AG04449 (cell line): ENCODE measurements at regions not wholly inside any gene's neighbourhood (a gene's known extent, or its start where the extent isn't known, plus 50 kb on each side); places are given as distances from the start of the nearest gene placed in this dataset.

Experiments
- CTCF ChIA-PET: fragments of 350-600 bp; formaldehyde crosslinking; extraction: SDS; loops from one replicate; lab custom pipeline; 2021; ENCODE audit warnings: antibody characterized with exemption; lab: Yijun Ruan, JAX
- POLR2A ChIA-PET: fragments of 400-600, 350-600 bp; formaldehyde crosslinking; extraction: SDS; loops from one replicate; lab custom pipeline; 2020; ENCODE audit warnings: antibody characterized with exemption, inconsistent platforms; lab: Yijun Ruan, JAX
- DNase-seq: peaks from one replicate; pipeline ENCODE4 v3.0.0-alpha.2; 2010; ENCODE audit warnings: low read depth, low spot score
- H3K4me3 ChIP-seq: 2 replicates; pipeline ENCODE4 v1.5.1; 2011; ENCODE audit warnings: low read depth, mild to moderate bottlenecking, control low read depth, low read length
- TF ChIP-seq, protein P1 (sequence below): IDR thresholded peaks from one replicate; pipeline ENCODE4 v1.5.1; 2011; ENCODE audit warnings: mild to moderate bottlenecking, moderate library complexity, low read length, control low read depth, inconsistent platforms; ENCODE audit not compliant: insufficient read depth; ENCODE audit errors: missing control alignments

DNA sequence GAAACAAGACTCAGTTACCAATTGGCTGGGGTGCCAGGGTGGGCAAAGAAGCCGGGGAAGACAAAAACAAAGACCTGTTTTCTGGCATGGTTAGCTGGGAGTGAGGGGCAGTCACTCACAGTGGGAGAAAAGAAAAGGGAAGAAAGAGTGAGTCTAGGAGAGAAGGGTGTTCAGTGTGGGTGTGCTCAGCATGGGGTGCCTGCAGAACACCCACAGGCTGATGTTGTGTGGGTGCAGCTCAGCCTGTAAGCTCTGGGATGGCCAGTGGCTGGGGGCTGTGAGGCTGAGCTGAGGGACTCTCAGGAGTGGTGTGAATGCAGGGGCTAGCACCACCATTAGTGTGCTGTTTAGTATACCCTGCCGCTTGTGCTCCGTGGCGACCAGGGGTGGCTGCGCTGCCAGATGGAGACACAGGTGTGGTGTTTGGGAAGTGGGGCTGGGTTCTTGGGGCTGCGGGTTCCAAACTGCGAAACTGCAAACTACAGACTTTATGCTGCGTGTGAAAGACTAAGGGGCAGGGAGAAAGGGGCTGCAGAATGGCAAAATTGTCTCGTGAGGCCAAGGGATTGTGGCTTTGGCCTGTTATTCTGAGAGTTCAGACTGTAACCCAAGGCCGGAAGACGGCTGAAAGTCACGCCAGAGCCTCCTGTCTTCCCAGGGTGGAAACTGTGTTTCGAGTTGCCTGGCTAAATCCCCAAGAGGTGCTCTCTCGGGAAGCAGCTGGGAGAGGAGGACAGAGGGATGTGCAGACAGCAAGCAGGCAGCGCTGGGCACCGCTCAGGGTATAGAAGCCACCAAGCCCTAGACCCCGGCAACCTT is 156.3 kb downstream of the TTC32 start:
- no peak overlapping the region for H3K4me3 ChIP-seq
- no peak for DNase-seq
- POLR2A ChIA-PET: no interaction called here
- CTCF ChIA-PET: interaction anchor here (2.8 kb wide), 1 partner anchor 376 kb away, joined by 12 read pairs; no protein-coding TSS in a partner anchor
- TF ChIP-seq, protein P1, sequence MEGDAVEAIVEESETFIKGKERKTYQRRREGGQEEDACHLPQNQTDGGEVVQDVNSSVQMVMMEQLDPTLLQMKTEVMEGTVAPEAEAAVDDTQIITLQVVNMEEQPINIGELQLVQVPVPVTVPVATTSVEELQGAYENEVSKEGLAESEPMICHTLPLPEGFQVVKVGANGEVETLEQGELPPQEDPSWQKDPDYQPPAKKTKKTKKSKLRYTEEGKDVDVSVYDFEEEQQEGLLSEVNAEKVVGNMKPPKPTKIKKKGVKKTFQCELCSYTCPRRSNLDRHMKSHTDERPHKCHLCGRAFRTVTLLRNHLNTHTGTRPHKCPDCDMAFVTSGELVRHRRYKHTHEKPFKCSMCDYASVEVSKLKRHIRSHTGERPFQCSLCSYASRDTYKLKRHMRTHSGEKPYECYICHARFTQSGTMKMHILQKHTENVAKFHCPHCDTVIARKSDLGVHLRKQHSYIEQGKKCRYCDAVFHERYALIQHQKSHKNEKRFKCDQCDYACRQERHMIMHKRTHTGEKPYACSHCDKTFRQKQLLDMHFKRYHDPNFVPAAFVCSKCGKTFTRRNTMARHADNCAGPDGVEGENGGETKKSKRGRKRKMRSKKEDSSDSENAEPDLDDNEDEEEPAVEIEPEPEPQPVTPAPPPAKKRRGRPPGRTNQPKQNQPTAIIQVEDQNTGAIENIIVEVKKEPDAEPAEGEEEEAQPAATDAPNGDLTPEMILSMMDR: no peak

DNA sequence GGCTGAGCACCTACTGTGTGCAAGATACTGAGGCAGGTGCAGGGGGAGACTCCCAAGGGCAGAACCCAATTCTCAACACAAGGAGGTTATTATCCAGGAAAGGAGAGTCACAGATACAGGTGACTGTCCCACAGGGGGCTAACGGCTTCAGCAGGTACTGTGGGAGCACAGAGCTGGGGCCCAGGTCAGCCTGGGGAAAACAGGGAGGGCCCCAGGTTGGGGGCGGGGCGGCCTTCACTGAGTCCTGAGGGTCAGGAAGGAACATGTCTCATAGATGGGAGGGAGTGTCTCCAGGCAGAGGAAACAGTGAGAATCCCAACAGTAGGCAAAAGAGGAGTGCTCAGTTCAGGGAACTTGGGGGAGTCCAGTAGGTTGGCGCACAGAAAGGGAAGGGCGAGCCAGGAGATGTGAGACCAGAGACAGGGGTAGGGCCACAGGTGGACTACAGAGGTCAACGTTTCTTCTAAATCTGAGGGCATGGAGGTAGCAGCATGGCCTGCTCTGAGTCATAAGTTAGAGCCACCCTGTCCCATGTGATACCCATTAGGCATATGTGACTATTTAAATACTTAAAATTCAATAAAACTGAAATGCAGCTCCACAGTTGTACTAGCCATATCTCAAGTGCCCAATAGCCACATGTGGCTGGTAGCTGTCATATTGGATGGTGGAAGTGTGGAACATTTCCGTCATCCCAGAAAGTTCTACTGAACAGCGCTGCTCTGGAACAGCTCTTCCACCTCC is 157.2 kb downstream of the TTC32 start:
- POLR2A ChIA-PET: no interaction called here
- H3K4me3 ChIP-seq: no peak overlapping the region
- DNase-seq: no peak
- TF ChIP-seq, protein P1: no peak
- CTCF ChIA-PET: interaction anchor here (2.1 to 2.8 kb wide), 2 partner anchors 16 to 375 kb away, joined by 5 to 12 read pairs; no protein-coding TSS in a partner anchor

DNA sequence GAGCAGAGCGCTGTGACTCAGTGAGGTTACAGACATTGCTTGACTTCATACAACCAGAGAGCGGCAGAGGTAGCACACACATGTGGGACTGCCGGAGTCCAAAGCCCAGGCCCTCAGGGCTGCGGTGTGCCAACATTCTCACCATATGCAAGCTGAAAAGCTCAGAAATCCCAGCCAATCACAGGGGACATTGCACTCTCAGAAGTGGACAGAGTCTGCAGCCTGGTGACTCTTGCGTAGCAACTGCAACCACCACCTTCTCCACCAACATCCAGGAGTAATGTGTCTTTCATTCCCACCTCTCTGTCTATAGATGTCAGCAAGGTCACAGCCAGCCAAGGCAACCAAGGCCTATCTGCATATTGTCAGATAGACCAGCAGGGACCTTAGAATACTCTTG is 158.1 kb downstream of the TTC32 start:
- H3K4me3 ChIP-seq: no peak overlapping the region
- ChIA-PET CTCF (interaction anchor here (2.1 kb wide), 1 partner anchor 17 kb away, joined by 5 read pairs; no protein-coding TSS in a partner anchor), POLR2A (no interaction called here)
- DNase-seq: no peak
- TF ChIP-seq, protein P1: no peak

DNA sequence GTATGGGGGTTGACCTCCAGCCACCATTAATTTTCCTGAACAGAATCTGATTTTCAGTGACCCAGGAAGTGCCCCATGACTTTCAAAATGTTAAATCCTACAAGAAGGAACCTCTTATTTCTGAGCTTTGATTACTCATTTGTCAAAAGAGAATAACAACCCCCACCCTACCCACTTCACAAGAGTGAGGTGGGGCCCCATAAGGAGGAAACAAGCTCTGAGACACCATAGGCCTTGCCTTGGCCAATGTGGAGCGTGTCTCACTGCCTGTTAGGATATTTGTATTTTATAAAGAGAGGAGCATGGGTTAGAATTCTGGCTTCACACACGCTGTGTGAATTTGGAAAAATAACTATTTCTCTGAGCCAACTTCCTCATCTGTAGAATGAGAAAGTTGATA is 158.9 kb downstream of the TTC32 start:
- DNase-seq: no peak
- POLR2A ChIA-PET: no interaction called here
- H3K4me3 ChIP-seq: no peak overlapping the region
- CTCF ChIA-PET: interaction anchor here (2.1 kb wide), 1 partner anchor 17 kb away, joined by 5 read pairs; no protein-coding TSS in a partner anchor
- TF ChIP-seq, protein P1: no peak

DNA sequence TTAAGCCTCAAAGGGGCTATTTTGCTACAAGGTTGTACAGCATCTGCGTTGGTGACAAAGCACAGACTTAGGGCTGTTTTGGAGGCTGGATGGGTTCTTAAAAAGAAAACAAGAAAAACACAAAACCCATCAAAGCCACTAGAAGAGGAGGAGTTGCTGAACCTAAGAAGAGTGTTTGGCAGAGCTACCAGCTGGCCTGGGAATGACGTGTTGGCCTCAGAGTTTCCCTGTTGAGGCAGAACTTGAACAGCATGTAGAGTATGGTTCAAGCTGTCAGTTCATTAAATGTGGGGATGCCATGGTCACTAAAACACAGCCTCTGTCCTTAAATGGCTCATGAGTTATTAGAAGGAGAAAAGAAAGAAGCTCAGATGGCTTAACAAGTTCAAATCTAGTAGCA is 162.5 kb downstream of the TTC32 start:
- H3K4me3 ChIP-seq: no peak overlapping the region
- ChIA-PET POLR2A (interaction anchor here (1.0 kb wide), 1 partner anchor 51 kb away, joined by 3 read pairs; no protein-coding TSS in a partner anchor), CTCF (interaction anchor here (1.4 kb wide), 1 partner anchor 19 kb away, joined by 5 read pairs; no protein-coding TSS in a partner anchor)
- TF ChIP-seq, protein P1: no peak
- no peak for DNase-seq

DNA sequence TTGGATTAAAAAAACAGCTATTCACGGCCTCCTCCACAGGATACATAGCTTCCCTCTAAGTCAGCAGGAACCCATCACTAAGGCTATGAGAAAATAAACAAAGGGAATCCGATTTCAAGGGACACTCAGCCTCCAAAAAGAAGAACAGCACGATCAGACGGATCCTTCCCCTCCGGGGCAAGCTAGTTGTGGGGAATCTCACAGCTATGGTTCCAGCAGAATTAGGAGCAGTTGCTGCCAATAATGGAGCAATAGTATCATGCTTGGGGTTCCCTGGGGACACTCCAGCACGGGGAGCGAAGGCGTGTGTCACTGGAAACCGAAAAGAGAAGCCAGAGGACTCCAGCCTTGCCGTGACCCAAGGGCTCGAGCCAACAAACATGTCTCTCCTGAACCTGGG is 163.1 kb downstream of the TTC32 start:
- H3K4me3 ChIP-seq: no peak overlapping the region
- no peak for DNase-seq
- CTCF ChIA-PET: interaction anchor here (0.9 to 1.4 kb wide), 2 partner anchors 18 to 76 kb away, joined by 3 to 5 read pairs; no protein-coding TSS in a partner anchor
- POLR2A ChIA-PET: interaction anchor here (1.0 kb wide), 1 partner anchor 51 kb away, joined by 3 read pairs; no protein-coding TSS in a partner anchor
- TF ChIP-seq, protein P1: no peak
